BLaER1 treated with 17β-estradiol and CSF1 and Interleukin-3, amounts not matched to agents 10 nM and 100 nM (cell line): ENCODE measurements at regions not wholly inside any gene's neighbourhood (a gene's known extent, or its start where the extent isn't known, plus 50 kb on each side); places are given as distances from the start of the nearest gene placed in this dataset.
"Not testable (repeated sequence)": the region's sequence is repeated elsewhere in the genome, so short reads cannot be mapped to it uniquely, and the experiment has no call there.

Experiments
- H3K27ac ChIP-seq, 11 experiments: shearing (Covaris generic); formaldehyde crosslinking; 2 replicates each; pipeline ENCODE4 v1.8.1; 2022
- H3K27me3 ChIP-seq, 11 experiments: shearing (Covaris generic); formaldehyde crosslinking; 2 replicates each; pipeline ENCODE4 v1.8.1; 2022
- H3K36me3 ChIP-seq, 11 experiments: shearing (Covaris generic); formaldehyde crosslinking; 2 replicates each; pipeline ENCODE4 v1.8.1; 2022
- H3K4me1 ChIP-seq, 10 experiments: shearing (Covaris generic); formaldehyde crosslinking; 2 replicates each; pipeline ENCODE4 v1.8.1; 2022
- H3K4me2 ChIP-seq, 11 experiments: shearing (Covaris generic); formaldehyde crosslinking; 2 replicates each; pipeline ENCODE4 v1.8.1; 2022
- H3K4me3 ChIP-seq, 10 experiments: shearing (Covaris generic); formaldehyde crosslinking; 2 replicates each; pipeline ENCODE4 v1.8.1; 2022
- H3K9ac ChIP-seq, 11 experiments: shearing (Covaris generic); formaldehyde crosslinking; 2 replicates each; pipeline ENCODE4 v1.8.1; 2022
- H3K9me3 ChIP-seq, 11 experiments: shearing (Covaris generic); formaldehyde crosslinking; replicated peaks in 1 of 11; 2 replicates each; pipeline ENCODE4 v1.8.1; 2022
- H4K20me1 ChIP-seq, 11 experiments: shearing (Covaris generic); formaldehyde crosslinking; 2 replicates each; pipeline ENCODE4 v1.8.1; 2022
- Cebpa-rat ChIP-seq, 11 experiments: shearing (Covaris generic); IDR thresholded peaks; 2 replicates each; pipeline ENCODE4 v1.8.1; 2022

DNA sequence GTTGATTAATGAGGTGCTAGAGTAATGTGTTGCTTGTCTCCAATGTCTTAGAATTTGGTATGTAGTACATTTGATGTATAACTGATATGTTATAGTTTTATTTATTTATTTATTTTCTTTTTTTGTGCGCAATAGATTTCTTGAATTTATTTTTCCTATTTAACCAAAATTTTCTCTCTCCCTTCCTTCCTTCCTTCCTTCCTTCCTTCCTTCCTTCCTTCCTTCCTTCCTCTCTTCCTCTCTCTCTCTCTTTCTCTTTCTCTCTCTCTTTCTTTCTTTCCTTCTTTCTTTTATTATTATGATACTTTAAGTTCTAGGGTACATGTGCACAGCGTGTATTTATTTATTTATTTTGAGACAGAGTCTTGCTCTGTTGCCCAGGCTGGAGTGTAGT, 256.2 kb upstream of the TBL1XR1 start:
- Histone ChIP-seq H3K4me2 (no peak overlapping the region), H3K4me3 (no peak overlapping the region), H3K9ac (no peak overlapping the region), H3K4me1 (peaks cover 0 to 20% (median 13%) of the 10 kb centered on the region in 10 experiments; a peak in 11 of 20 replicates), H3K27ac (no peak overlapping the region), H3K36me3 (no peaks in the 10 kb centered on the region), H4K20me1 (no peaks in the 10 kb centered on the region), H3K27me3 (no peaks in the 10 kb centered on the region), H3K9me3 (peaks cover 26 to 75% (median 58%) of the 10 kb centered on the region in 11 experiments)
- TF ChIP-seq Cebpa-rat (IDR thresholded peaks at IDR 0.05) = no peak

DNA sequence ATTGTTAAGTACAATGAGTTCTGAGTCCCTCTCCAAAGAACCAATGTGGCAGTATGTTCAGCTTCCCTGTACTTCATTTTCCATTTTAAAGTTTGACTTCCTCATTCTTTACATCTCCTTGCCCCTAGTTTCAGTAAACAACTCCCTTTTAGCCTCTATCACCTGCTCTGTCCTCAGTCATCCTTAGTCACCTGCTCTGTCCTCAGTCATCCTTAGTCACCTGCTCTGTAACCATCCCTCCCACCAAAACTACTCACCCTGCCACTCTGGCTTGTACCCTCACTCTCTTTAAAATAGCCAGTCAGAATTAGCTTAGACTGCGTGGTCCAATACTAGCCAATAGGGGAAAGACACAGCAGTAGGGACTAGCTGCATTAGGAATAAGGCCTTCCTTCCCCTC, 259.9 kb upstream of the TBL1XR1 start:
- not testable (repeated sequence) for H3K36me3 ChIP-seq, H3K9ac ChIP-seq, H3K27ac ChIP-seq, H3K4me2 ChIP-seq, H3K4me1 ChIP-seq, H3K4me3 ChIP-seq, H4K20me1 ChIP-seq, H3K27me3 ChIP-seq
- peaks cover 30 to 62% (median 43%) of the 10 kb centered on the region in 11 experiments for H3K9me3 ChIP-seq

DNA sequence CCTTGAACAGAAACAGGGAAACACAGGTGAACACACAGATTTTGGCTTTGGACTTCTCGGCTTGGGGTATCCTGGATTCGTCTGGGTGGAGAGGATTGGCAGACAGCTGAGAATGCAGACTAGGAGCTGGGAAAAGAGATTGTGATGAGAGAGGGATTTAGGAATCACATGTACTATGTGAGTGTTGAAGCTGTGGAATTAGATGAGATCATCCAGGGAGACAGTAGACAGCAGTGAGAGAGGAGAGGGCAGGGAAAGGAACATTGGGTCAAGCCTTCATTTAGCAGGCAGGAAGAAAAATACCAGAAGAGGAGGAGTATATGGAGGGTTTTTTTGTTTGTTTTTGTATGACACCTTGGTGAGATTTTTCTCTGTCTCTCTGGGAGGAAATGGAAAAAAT, 262.1 kb upstream of the TBL1XR1 start:
- Histone ChIP-seq H3K4me3 (no peak overlapping the region), H4K20me1 (no peaks in the 10 kb centered on the region), H3K27me3 (no peaks in the 10 kb centered on the region), H3K27ac (no peak overlapping the region), H3K4me2 (no peak overlapping the region), H3K9ac (no peak overlapping the region), H3K36me3 (no peaks in the 10 kb centered on the region), H3K4me1 (no peaks in the 10 kb centered on the region), H3K9me3 (peaks cover 30 to 47% (median 35%) of the 10 kb centered on the region in 11 experiments)
- no peak for TF ChIP-seq Cebpa-rat (IDR thresholded peaks at IDR 0.05)

DNA sequence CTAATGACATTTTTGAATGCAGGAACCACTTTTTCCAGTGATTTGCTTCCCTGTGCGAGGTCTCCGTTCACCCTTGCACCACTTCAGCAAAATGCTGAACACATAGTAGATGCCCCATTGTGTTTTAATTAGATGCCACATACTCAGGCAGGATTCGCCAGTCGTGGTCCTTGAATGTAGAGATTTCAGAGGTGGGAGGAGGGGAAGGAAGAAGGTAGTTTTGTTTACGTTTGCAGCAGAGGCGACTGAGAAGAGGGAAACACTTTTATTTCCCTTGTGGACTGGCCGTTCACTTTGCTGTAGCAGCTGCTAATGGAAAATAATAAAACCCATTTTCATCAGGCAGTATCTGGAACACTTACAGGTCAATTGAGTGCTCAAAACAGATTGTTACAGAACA, 262.8 kb upstream of the TBL1XR1 start:
- Histone ChIP-seq H3K9me3 (peaks cover 25 to 45% (median 33%) of the 10 kb centered on the region in 11 experiments), H3K9ac (no peak overlapping the region), H3K27ac (no peak overlapping the region), H4K20me1 (no peaks in the 10 kb centered on the region), H3K4me3 (no peak overlapping the region), H3K4me2 (no peak overlapping the region), H3K27me3 (no peaks in the 10 kb centered on the region), H3K36me3 (no peaks in the 10 kb centered on the region), H3K4me1 (no peaks in the 10 kb centered on the region)
- no peak for TF ChIP-seq Cebpa-rat (IDR thresholded peaks at IDR 0.05)

DNA sequence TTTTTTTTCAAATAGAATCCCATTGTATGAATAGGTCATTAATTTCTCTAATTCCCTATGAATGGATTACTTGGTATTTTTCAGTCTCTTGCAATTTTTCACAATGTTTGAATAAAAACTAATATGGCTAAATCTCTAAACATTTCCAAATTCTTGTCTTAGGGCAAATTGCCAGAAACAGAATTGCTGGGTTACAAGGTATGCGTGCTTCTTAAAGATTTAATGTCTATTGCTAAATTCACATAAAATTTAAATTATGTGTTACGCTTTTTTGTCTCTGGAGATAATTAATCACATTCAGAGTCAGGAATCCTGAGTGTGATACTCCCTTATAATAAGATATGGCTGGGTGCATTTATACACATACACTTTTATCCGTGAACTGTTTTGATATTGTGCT, 264.5 kb upstream of the TBL1XR1 start:
- no peak for TF ChIP-seq Cebpa-rat (IDR thresholded peaks at IDR 0.05)

DNA sequence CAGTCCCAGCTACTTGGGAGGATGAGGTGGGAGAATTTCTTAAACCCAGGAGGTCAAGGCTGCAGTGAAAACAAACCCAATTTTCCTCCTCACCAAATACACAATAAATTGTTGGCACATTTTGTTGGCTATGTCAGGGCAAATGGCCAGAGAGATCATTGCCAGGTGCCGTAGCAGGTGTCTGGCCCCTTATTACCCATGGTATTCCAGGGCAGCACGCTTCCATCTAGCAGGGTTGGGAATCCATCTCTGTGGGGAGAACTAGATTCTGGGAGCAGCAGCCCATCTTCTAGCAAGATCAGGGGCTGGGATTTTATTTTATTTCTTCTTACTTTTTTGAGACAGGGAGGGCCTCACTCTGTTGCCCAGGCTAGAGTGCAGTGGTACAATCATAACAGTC, 266.1 kb upstream of the TBL1XR1 start:
- H3K4me1 ChIP-seq, H3K4me2 ChIP-seq, H3K4me3 ChIP-seq, H3K9ac ChIP-seq, H4K20me1 ChIP-seq, H3K27me3 ChIP-seq, H3K27ac ChIP-seq, H3K36me3 ChIP-seq: not testable (repeated sequence)
- H3K9me3 ChIP-seq = peaks cover 4 to 33% (median 10%) of the 10 kb centered on the region in 11 experiments; a peak in 21 of 22 replicates

More for the DNA sequence above, 264.5 kb upstream of the TBL1XR1 start:
- Histone ChIP-seq H3K36me3 (no peaks in the 10 kb centered on the region), H3K27ac (no peak overlapping the region), H3K4me2 (no peak overlapping the region), H3K27me3 (no peaks in the 10 kb centered on the region), H3K9me3 (peaks cover 19 to 40% (median 26%) of the 10 kb centered on the region in 11 experiments), H3K4me3 (no peak overlapping the region), H4K20me1 (no peaks in the 10 kb centered on the region), H3K9ac (no peak overlapping the region), H3K4me1 (no peaks in the 10 kb centered on the region)

DNA sequence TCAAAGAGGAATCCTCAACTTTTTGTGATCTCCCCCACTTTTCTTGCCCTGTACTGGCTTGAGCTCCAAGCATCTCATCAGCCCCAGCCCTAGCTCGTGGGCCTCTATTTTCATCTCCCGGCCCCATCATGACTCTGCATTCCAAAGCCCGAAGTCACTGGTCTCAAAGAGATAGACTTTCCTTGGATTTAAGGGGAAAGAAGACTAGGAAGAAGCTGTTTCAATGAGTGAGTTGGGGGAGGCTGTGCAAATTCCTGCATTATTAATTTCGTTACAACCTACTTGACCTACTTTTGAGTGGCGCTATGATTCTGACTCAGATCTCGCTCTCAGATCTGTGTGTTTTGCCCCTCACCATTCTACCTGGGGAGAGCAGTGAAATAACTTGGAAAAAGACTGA, 266.6 kb upstream of the TBL1XR1 start:
- Histone ChIP-seq H3K27ac (no peak overlapping the region), H3K36me3 (no peaks in the 10 kb centered on the region)

DNA sequence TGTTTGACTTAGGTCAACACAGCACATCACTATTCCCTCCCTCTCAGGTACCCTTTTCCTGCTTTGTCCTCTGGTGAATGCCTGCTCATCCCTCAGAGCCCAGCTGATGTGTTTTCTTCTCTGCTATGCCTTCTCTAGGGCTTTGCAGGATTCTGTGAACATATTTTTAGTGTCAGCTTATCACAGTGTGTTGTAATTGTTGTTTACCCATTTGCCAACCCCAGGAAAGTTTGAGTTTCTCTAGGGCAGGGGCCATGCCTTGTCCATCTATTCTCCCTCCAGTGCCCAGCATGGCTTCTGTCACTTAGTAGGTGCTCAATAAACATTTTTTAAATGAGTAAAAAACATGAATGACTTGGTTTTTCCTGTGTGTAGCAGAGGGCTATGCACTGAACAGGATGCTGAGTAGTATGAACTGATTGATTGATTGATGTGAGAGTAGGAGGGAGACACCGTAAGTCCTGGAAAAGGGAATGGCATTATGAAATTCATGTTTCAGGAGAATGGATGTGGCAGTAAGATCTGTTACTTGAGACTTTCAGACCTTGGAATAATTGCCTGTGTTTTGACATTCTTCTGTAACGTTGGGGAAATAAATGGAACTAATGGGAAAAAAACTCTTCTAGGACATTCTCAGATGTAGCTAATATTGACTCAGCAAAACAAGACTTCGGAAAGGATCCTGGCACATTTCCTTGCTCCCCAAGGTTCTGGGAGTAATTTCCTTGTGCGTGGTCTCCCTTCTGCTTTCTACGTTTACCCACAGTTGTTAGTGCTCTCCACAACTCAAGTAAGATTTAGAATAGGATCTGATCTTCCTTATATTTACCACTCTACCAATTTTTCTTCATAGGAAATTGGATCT, 267.3 kb upstream of the TBL1XR1 start:
- Histone ChIP-seq H4K20me1 (no peaks in the 10 kb centered on the region), H3K27me3 (no peaks in the 10 kb centered on the region), H3K4me1 (no peaks in the 10 kb centered on the region), H3K4me2 (no peak overlapping the region), H3K4me3 (no peak overlapping the region), H3K9me3 (peaks cover 0 to 28% (median 4%) of the 10 kb centered on the region in 11 experiments; a peak in 8 of 22 replicates), H3K9ac (no peak overlapping the region), H3K27ac (no peak overlapping the region), H3K36me3 (no peaks in the 10 kb centered on the region)
- TF ChIP-seq Cebpa-rat (IDR thresholded peaks at IDR 0.05) = no peak

More for the DNA sequence above, 266.6 kb upstream of the TBL1XR1 start:
- no peak overlapping the region for H3K4me2 ChIP-seq
- no peak overlapping the region for H3K9ac ChIP-seq
- no peaks in the 10 kb centered on the region for H3K4me1 ChIP-seq
- no peak for TF ChIP-seq Cebpa-rat (IDR thresholded peaks at IDR 0.05)
- peaks cover 0 to 31% (median 6%) of the 10 kb centered on the region in 11 experiments; a peak in 13 of 22 replicates for H3K9me3 ChIP-seq
- H4K20me1 ChIP-seq = no peaks in the 10 kb centered on the region
- no peak overlapping the region for H3K4me3 ChIP-seq
- H3K27me3 ChIP-seq = no peaks in the 10 kb centered on the region

DNA sequence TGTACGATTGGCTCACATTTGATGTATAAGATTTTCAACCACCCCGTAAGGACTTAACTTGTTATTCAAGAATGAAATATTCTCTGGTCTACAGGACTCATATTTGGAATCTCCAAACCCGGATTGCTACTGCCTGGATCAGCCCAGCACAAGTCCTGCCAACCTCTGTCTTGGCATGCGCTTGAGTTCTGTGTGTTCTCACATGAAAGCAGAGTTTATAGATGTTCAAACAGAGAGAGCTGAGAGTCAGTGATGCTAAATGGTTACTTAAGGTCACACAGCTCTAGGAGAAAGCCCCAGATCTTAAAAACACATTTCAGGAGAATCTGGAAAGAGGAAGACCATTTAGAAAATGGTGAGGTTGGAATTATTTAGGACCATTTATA, 268.0 kb upstream of the TBL1XR1 start:
- Histone ChIP-seq H3K4me1 (no peaks in the 10 kb centered on the region), H3K4me2 (no peak overlapping the region), H4K20me1 (no peaks in the 10 kb centered on the region), H3K36me3 (no peaks in the 10 kb centered on the region), H3K27me3 (no peaks in the 10 kb centered on the region), H3K4me3 (no peak overlapping the region), H3K27ac (no peak overlapping the region), H3K9ac (no peak overlapping the region), H3K9me3 (peaks cover 0 to 29% (median 5%) of the 10 kb centered on the region in 11 experiments; a peak in 9 of 22 replicates)
- no peak for TF ChIP-seq Cebpa-rat (IDR thresholded peaks at IDR 0.05)

DNA sequence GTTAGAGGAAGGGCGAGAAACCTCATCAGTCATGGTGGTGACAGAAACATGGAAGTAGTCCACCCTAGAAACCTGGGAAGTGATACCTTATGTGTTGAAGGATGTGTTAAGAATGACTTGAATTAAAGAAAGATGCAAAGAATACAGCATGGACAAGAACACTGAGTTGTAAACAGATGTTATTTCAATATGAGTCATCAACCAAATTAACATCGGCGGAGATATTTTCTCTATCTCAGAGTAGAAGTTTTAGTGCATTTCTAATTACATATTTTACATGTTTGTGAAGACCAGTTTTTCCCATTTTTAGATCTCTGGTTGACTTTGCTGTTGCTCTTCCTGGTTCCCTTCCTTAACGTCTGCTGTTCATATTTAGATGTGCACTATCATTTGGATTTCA, 268.8 kb upstream of the TBL1XR1 start:
- no peaks in the 10 kb centered on the region for H3K4me1 ChIP-seq
- no peak overlapping the region for H3K9ac ChIP-seq
- H3K27me3 ChIP-seq = no peaks in the 10 kb centered on the region
- TF ChIP-seq Cebpa-rat (IDR thresholded peaks at IDR 0.05) = no peak
- no peak overlapping the region for H3K4me2 ChIP-seq
- H3K27ac ChIP-seq = no peak overlapping the region
- H3K9me3 ChIP-seq = peaks cover 0 to 38% (median 8%) of the 10 kb centered on the region in 11 experiments; a peak in 14 of 22 replicates
- H4K20me1 ChIP-seq = no peaks in the 10 kb centered on the region
- H3K36me3 ChIP-seq = no peaks in the 10 kb centered on the region
- no peak overlapping the region for H3K4me3 ChIP-seq

DNA sequence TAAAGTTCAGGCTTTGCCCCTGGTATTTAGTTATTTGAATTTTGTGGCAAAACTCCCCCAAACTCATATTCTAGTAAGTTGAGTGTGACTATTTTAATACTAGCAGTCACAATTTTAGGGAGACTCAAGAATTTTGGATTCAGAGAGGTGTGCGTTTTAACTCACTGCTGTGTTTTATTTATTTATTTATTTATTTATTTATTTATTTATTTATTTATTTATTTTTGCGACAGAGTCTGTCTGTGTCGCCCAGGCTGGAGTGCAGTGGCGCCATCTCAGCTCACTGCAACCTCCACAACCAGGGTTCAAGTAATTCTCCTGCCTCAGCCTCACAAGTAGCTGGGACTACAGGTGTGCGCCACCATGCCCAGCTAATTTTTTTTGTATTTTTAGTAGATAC, 269.3 kb upstream of the TBL1XR1 start:
- H3K27me3 ChIP-seq, H3K27ac ChIP-seq, H3K36me3 ChIP-seq, H4K20me1 ChIP-seq, H3K4me3 ChIP-seq, H3K4me1 ChIP-seq, H3K9ac ChIP-seq, H3K4me2 ChIP-seq: not testable (repeated sequence)
- peaks cover 0 to 43% (median 13%) of the 10 kb centered on the region in 11 experiments; a peak in 15 of 22 replicates for H3K9me3 ChIP-seq
